HEK293 (cell line): ENCODE measurements at regions not wholly inside any gene's neighbourhood (a gene's known extent, or its start where the extent isn't known, plus 50 kb on each side); places are given as distances from the start of the nearest gene placed in this dataset.

ENCODE experiments used
- CTCF ChIP-seq: fragments of 450-650 bp; formaldehyde crosslinking; IDR thresholded peaks from 2 replicates; pipeline ENCODE4 v1.5.1; 2016; ENCODE audit warnings: missing biosample characterization, missing genetic modification characterization
- PRDM1 ChIP-seq: fragments of 450-650 bp; formaldehyde crosslinking; IDR thresholded peaks from 2 replicates; pipeline ENCODE4; 2016; ENCODE audit warnings: missing biosample characterization, missing genetic modification characterization
- SETDB1 ChIP-seq: IDR thresholded peaks from one replicate; pipeline ENCODE4 v1.6.1; 2017; ENCODE audit warnings: mild to moderate bottlenecking, low read length, moderate library complexity, mixed read lengths; ENCODE audit not compliant: insufficient read length
- YY1 ChIP-seq: fragments of 450-650 bp; formaldehyde crosslinking; IDR thresholded peaks from 2 replicates; pipeline ENCODE4 v1.5.1; 2018; ENCODE audit warnings: missing biosample characterization, missing genetic modification characterization
- ZBTB26 ChIP-seq: fragments of 450-650 bp; formaldehyde crosslinking; optimal IDR thresholded peaks from 2 replicates; pipeline ENCODE3; 2016; ENCODE audit warnings: missing biosample characterization, mild to moderate bottlenecking, missing genetic modification characterization
- ZFP41 ChIP-seq: fragments of 450-650 bp; formaldehyde crosslinking; IDR thresholded peaks from 2 replicates; pipeline ENCODE4 v1.5.1; 2016; ENCODE audit warnings: missing biosample characterization, missing genetic modification characterization, borderline replicate concordance
- ZNF174 ChIP-seq: fragments of 450-650 bp; formaldehyde crosslinking; IDR thresholded peaks from 2 replicates; pipeline ENCODE4 v1.5.0; 2017; ENCODE audit warnings: missing biosample characterization, mild to moderate bottlenecking, missing genetic modification characterization
- ZNF18 ChIP-seq: fragments of 450-650 bp; formaldehyde crosslinking; IDR thresholded peaks from 2 replicates; pipeline ENCODE4 v1.5.1; 2016; ENCODE audit warnings: missing biosample characterization, missing genetic modification characterization
- ZNF560 ChIP-seq: fragments of 450-650 bp; formaldehyde crosslinking; IDR thresholded peaks from 2 replicates; pipeline ENCODE4 v1.5.1; 2017; ENCODE audit warnings: missing biosample characterization, missing genetic modification characterization, borderline replicate concordance
- ZNF639 ChIP-seq: fragments of 450-650 bp; formaldehyde crosslinking; IDR thresholded peaks from 2 replicates; pipeline ENCODE4 v1.5.1; 2016; ENCODE audit warnings: missing biosample characterization, missing genetic modification characterization

- TF ChIP-seq ZNF174 (tag by site-specific recombination): no peak
- TF ChIP-seq CTCF: no peak
- TF ChIP-seq ZNF639 (tag by site-specific recombination): no peak
- TF ChIP-seq ZBTB26 (tag by site-specific recombination): no peak
- TF ChIP-seq ZNF18 (tag by site-specific recombination): no peak
- no peak for TF ChIP-seq PRDM1
- no peak for TF ChIP-seq SETDB1
- no peak for TF ChIP-seq YY1
- TF ChIP-seq ZFP41 (tag by site-specific recombination): no peak
- no peak for TF ChIP-seq ZNF560
These were observed 113.5 kb upstream of the CHL1 start for GRCh38 chr3:83096-83495.
